Osteoblast (primary cell): ENCODE measurements at regions not wholly inside any gene's neighbourhood (a gene's known extent, or its start where the extent isn't known, plus 50 kb on each side); places are given as distances from the start of the nearest gene placed in this dataset.

Source experiments
- DNase-seq: peaks from one replicate; pipeline ENCODE4 v3.0.0; 2011; ENCODE audit warnings: low spot score, mixed read lengths; ENCODE audit not compliant: insufficient read length; ENCODE audit errors: missing footprints
- H2AFZ ChIP-seq: 2 replicates; pipeline ENCODE4 v1.6.0; 2011; ENCODE audit warnings: mild to moderate bottlenecking, low read length
- H3K27ac ChIP-seq: 2 replicates; pipeline ENCODE4 v1.5.1; 2011; ENCODE audit warnings: mild to moderate bottlenecking, low read depth, low read length, moderate library complexity
- H3K27me3 ChIP-seq: 2 replicates; pipeline ENCODE4 v1.6.0; 2012; ENCODE audit warnings: mild to moderate bottlenecking, control low read depth, inconsistent platforms, low read length, moderate library complexity; ENCODE audit not compliant: insufficient read depth
- H3K36me3 ChIP-seq: 2 replicates; pipeline ENCODE4 v1.5.1; 2011; ENCODE audit warnings: mild to moderate bottlenecking, low read length, control low read depth, moderate library complexity; ENCODE audit not compliant: insufficient read depth
- H3K4me1 ChIP-seq: 2 replicates; pipeline ENCODE4 v1.5.1; 2011; ENCODE audit warnings: mild to moderate bottlenecking, low read length, control low read depth, moderate library complexity; ENCODE audit not compliant: insufficient read depth
- H3K4me2 ChIP-seq: 2 replicates; pipeline ENCODE4 v1.6.0; 2011; ENCODE audit warnings: mild to moderate bottlenecking, low read length; ENCODE audit not compliant: insufficient read depth
- H3K4me3 ChIP-seq: fragments of 200-600 bp; sonication (generic); 3 replicates; pipeline ENCODE4 v1.5.1; 2012; ENCODE audit warnings: mild to moderate bottlenecking, low read length, inconsistent platforms; ENCODE audit not compliant: insufficient read depth
- H3K79me2 ChIP-seq: 2 replicates; pipeline ENCODE4 v1.6.0; 2012; ENCODE audit warnings: mild to moderate bottlenecking, low read length, control low read depth, inconsistent platforms; ENCODE audit not compliant: insufficient read depth
- H3K9me3 ChIP-seq: 2 replicates; pipeline ENCODE4 v1.5.1; 2011; ENCODE audit warnings: low read depth, low read length, control low read depth
- H4K20me1 ChIP-seq: 2 replicates; pipeline ENCODE4 v1.6.0; 2012; ENCODE audit warnings: mild to moderate bottlenecking, low read length, control low read depth; ENCODE audit not compliant: insufficient read depth
- CTCF ChIP-seq: IDR thresholded peaks from 2 replicates; pipeline ENCODE4 v1.5.1; 2011; ENCODE audit warnings: mild to moderate bottlenecking, low read depth, low read length, moderate library complexity; ENCODE audit errors: extremely low read depth

- Histone ChIP-seq H4K20me1 (no peaks in the 10 kb centered on the region), H3K27me3 (no peaks in the 10 kb centered on the region), H3K4me2 (no peak overlapping the region), H2AFZ (no peak overlapping the region), H3K4me1 (no peaks in the 10 kb centered on the region), H3K27ac (no peak overlapping the region), H3K9me3 (peaks cover 10% of the 10 kb centered on the region), H3K36me3 (no peaks in the 10 kb centered on the region), H3K4me3 (no peak overlapping the region), H3K79me2 (no peaks in the 10 kb centered on the region)
- TF ChIP-seq CTCF = no peak
- DNase-seq = no peak
These were observed 269.1 kb downstream of the PCDH20 start for GRCh38 chr13:61146571-61146970.

- Histone ChIP-seq H4K20me1 (no peaks in the 10 kb centered on the region), H3K27ac (no peak overlapping the region), H2AFZ (no peak overlapping the region), H3K4me2 (no peak overlapping the region), H3K79me2 (no peaks in the 10 kb centered on the region), H3K9me3 (peaks cover 10% of the 10 kb centered on the region), H3K4me3 (no peak overlapping the region), H3K27me3 (no peaks in the 10 kb centered on the region), H3K36me3 (no peaks in the 10 kb centered on the region), H3K4me1 (no peaks in the 10 kb centered on the region)
- no peak for DNase-seq
- no peak for TF ChIP-seq CTCF
These were observed 269.5 kb downstream of the PCDH20 start for GRCh38 chr13:61146158-61146557.

- H2AFZ ChIP-seq = no peak overlapping the region
- no peak for TF ChIP-seq CTCF
These were observed 270.6 kb downstream of the PCDH20 start for GRCh38 chr13:61144834-61145593.

GRCh38 chr13:61144301-61144700, 271.3 kb downstream of the PCDH20 start:
- H3K4me1 ChIP-seq = no peaks in the 10 kb centered on the region
- TF ChIP-seq CTCF = no peak

More at GRCh38 chr13:61144834-61145593, 270.6 kb downstream of the PCDH20 start:
- Histone ChIP-seq H4K20me1 (no peaks in the 10 kb centered on the region), H3K27ac (no peak overlapping the region), H3K4me2 (no peak overlapping the region), H3K4me3 (no peak overlapping the region), H3K4me1 (no peaks in the 10 kb centered on the region), H3K27me3 (no peaks in the 10 kb centered on the region), H3K9me3 (peaks cover 10% of the 10 kb centered on the region), H3K79me2 (no peaks in the 10 kb centered on the region), H3K36me3 (no peaks in the 10 kb centered on the region)
- no peak for DNase-seq

More at GRCh38 chr13:61144301-61144700, 271.3 kb downstream of the PCDH20 start:
- no peak for DNase-seq
- Histone ChIP-seq H3K4me3 (no peak overlapping the region), H4K20me1 (no peaks in the 10 kb centered on the region), H3K36me3 (no peaks in the 10 kb centered on the region), H3K79me2 (no peaks in the 10 kb centered on the region), H3K4me2 (no peak overlapping the region), H3K27me3 (no peaks in the 10 kb centered on the region), H3K27ac (no peak overlapping the region), H2AFZ (no peak overlapping the region), H3K9me3 (peaks cover 10% of the 10 kb centered on the region)
